Hematopoietic multipotent progenitor cell treated with erythropoietin and hydrocortisone succinate and interleukin-3 and kit ligand, for 17 days (in vitro differentiated cells): ENCODE measurements at regions not wholly inside any gene's neighbourhood (a gene's known extent, or its start where the extent isn't known, plus 50 kb on each side); places are given as distances from the start of the nearest gene placed in this dataset.
"Not testable (repeated sequence)": the region's sequence is repeated elsewhere in the genome, so short reads cannot be mapped to it uniquely, and the experiment has no call there.

Source experiments
- DNase-seq: peaks from one replicate; pipeline ENCODE4 v3.0.0-alpha.2; 2015; ENCODE audit warnings: low spot score

DNA sequence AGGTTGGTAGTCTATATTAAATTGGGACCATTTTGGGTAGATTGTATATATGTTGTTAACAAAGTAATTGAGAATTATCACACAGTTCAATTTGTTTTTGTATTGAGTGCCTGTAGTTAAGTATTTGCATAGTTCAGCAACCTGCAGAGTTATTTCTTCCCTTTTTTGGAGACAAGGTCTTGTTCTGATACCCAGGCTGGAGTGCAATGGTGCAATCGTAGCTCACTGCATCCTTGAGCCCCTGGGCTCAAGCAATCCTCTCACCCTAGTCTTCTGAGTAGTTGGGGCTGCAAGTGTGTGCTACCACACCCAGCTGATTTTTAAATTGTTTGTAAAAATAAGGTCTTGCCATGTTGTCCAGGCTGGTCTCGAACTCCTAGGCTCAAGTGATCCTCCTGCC is 250.5 kb downstream of the UTRN start:
- DNase-seq: no peak

GRCh38 chr6:144536079-144536478 is 250.9 kb downstream of the UTRN start:
- DNase-seq: no peak

DNA sequence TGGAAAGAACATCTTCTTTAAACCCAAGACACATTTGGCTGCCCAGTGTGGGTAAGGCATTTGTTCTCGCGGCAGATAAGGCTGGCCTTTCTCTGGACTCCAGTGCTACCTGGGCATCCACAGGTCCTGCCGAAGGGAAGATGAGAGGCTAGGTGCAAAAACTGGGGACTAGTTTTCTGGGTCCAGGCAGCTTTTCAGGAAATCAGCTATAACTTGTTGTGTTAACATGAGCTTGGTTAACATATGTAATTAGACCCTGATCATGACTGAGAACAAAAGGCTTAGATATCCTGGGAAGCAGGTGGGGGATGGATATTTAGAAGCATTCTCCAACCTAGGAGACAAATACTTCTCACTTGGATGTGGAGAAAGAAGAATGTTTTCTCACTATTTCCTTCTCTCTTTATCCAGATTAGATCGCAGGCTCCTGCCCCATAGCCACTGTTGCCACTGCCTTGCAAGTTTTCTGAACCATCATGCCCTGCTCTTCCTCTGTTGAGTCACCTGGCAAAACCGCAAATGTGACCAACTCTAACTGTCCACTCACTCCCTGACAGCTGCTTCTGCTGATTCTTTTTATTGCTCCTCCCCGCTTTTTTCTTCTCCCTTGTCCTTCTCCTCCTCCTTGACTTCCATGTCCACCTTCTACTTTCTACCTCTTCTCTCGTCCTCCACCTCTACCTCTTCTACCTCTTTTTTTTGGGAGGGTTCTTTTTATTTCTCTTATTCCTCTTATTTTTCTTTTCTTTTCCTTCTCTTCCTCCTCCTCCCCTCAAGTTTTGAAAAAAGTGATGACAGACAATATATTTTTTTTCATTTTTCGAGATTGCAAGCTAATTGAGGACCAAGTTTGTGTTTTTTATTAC is 258.1 kb downstream of the UTRN start:
- no peak for DNase-seq

GRCh38 chr6:144544266-144544830 is 259.2 kb downstream of the UTRN start:
- no peak for DNase-seq

GRCh38 chr6:144546807-144547206 is 261.7 kb downstream of the UTRN start:
- no peak for DNase-seq

DNA sequence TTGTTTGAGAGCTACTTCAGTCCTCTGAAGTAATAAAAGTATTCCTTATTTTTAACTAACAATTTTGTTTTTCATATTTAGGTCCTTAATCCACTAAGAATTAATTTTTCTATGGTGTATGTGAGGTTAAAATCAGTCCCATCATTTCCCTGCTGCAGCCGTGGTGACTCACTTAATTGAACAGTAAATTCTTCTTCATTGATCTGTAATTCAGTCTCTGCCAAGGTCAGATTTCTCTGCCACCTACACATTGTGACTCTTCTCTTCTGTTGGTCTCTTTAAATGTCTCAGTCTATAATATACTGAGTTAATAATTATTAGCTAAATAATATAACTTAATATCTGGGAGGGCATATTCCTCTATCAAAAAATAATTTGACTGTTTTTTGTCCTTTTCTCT is 262.3 kb downstream of the UTRN start:
- DNase-seq: no peak

GRCh38 chr6:144548536-144548935 is 263.4 kb downstream of the UTRN start:
- no peak for DNase-seq

DNA sequence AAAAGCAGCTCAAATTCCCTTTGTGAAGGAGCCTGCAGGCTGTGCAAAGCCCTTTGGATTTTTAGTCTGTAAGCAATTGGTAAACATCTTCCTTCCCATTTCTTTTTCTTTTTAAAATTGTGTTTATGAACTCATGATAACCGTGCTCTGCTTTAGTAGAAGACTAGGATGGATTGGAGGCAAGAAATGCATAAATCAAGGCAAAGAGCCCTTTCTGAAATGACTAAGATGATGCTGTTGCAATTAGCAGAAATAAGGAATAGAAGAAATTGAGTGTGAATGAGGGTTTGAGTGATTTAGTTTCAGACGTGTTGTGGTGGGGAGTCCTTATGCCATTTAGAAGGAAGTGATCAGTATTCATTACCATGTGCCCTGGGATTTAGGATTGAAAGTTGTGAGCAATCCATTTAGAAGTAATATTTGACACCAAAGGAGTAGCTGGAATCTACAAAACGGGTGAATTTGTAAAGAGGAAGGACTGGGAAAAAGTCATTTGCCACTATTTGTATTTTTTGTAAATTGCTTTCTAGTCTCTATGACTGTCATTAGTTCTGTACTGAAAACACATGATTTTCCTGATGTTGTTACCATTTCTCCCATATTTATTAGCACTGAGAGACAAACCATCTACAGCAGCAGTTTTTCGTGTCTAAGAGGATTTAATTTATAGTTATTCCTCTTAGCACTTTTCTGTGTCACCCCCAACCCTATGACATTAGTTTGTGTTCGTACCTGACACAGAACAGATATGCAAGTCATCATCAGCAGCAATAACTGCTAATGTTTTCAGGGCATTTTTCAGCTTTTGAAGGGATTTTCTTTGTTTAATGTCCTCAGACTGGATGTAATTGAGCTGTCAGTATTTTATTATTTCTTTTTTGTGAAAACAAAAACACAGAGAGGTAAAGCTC is 265.0 kb downstream of the UTRN start:
- no peak for DNase-seq

DNA sequence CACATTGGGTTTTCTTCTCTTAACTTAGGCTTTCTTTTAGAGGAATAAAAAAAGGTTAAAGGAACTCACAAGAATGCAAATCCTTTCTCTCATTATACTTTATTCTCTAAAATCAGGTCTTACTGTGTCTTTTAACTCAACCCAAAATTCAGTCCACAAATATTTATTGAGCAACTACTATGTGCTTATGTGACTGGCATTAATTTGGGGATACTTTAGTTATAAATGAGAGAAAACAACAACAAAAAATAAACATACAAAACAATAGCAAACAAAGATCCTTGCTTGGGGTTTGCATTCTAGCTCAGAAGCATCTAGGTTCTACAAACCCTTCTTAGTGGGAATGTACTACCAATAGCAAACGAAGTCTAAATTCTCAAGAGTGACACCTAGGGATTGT is 266.2 kb downstream of the UTRN start:
- no peak for DNase-seq

DNA sequence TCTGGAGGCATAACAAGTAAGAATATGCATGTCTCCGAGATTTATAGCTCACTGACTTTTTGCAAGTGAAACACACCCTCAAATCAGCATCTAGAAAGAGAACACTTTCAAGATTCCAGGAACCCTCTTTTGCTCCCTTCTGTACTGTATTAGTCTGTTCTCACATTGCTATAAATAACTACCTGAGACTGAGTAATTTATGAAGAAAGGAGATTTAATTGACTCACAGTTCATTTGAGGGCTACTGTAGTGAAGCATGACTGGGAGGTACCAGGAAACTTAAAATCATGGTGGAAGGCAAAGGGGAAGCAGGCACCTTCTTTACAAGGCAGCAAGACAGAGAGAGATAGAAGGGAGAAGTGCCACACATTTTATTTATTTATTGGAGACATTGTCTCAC is 269.9 kb downstream of the UTRN start:
- no peak for DNase-seq

GRCh38 chr6:144559865-144560593 is 274.9 kb downstream of the UTRN start:
- DNase-seq: no peak

GRCh38 chr6:144561455-144562043 is 276.4 kb downstream of the UTRN start:
- no peak for DNase-seq

DNA sequence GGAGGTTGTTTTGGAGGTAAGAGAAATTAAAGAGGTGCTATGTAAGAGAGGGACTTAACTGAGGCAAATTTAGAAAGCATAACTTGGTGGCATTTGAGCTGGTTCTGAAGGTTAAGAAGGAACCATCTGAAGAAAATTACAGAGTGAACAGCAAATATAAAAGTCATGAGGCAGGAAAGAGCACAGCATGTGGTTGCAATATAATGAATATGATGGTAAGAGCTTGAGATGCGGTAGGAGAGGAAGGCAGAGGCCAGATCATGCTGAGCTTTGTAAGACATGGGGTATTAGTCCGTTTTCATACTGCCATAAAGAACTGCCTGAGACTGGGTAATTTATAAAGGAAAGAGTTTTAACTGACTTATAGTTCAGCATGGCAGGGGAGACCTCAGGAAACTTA is 279.1 kb downstream of the UTRN start:
- DNase-seq: no peak

DNA sequence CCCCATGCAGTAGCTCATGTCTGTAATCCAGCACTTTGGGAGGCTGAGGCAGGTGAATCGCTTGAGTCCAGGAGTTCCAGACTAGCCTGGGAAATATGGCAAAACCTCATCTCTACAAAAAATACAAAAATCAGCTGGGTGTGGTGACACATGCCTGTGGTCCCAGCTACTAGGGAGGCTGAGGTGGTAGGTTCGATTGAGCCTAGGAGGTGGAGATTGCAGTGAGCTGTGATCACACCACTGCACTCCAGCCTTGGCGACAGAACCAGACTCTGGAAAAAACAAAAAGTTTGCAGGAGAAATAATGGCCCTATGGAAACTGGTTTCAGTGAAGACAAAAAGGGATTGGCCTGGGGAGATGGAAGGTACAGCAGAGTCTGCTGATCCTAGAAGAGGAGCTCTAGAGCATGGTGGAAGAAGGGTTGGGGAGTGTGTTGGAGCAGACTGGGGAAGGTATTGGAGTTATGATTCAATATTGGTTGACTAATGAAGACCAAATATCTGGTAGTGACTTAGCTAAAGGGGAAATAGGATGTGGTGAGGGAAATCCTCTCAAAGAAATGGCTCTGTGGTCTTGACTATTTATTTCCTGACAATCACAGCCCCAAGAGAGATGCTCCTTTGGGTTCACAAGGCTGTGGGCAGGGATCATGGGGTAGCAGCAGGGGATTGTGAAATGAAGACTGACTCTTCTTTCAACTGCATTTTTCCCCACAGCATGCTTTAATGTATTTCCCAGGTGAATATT is 281.9 kb downstream of the UTRN start:
- no peak for DNase-seq

- no peak for DNase-seq
Observed at GRCh38 chr6:144568241-144568640, 283.1 kb downstream of the UTRN start.

GRCh38 chr6:144572541-144572940 is 287.4 kb downstream of the UTRN start:
- DNase-seq: not testable (repeated sequence)

GRCh38 chr6:144574796-144575195 is 289.7 kb downstream of the UTRN start:
- DNase-seq: no peak

- no peak for DNase-seq
Observed at GRCh38 chr6:144575327-144575726, 290.2 kb downstream of the UTRN start.

GRCh38 chr6:144576871-144577270 is 291.7 kb downstream of the UTRN start:
- no peak for DNase-seq

GRCh38 chr6:144578385-144579350 is 293.5 kb downstream of the UTRN start:
- no peak for DNase-seq
